K562 (cell line): ENCODE measurements at regions not wholly inside any gene's neighbourhood (a gene's known extent, or its start where the extent isn't known, plus 50 kb on each side); places are given as distances from the start of the nearest gene placed in this dataset.

Experiments used
- ATAC-seq: fragments of 200-7000 bp; cut with Tn5 transposase; 3 replicates; pipeline ENCODE4 v1.9.1; 2020; ENCODE audit warnings: moderate library complexity
- BruUV-seq: library from RNA; stranded (reverse); fragments of 400-500 nt; replicated peaks from 2 replicates; lab custom pipeline; 2021; lab: Mats Ljungman, UMichigan
- CTCF ChIA-PET: fragments of 300-600 bp; formaldehyde crosslinking; extraction: SDS; loops from one replicate; lab custom pipeline; 2021; ENCODE audit warnings: low intra/inter-chr PET ratio; lab: Yijun Ruan, JAX
- POLR2A ChIA-PET: fragments of 300-600, 350-650 bp; sonication (Branson Sonifier 250); formaldehyde crosslinking; extraction: SDS; loops from one replicate; lab custom pipeline; 2021; ENCODE audit warnings: antibody characterized with exemption, inconsistent platforms; lab: Yijun Ruan, JAX
- DNase-seq, 4 experiments: peaks; one replicate each; pipeline versions ENCODE4 v3.0.0 to v3.0.0-alpha.2; 2011 to 2018; ENCODE audit warnings: low spot score in 3 of 4, mixed read lengths in 3 of 4; ENCODE audit errors: extremely low read depth in 1 of 4
- FAIRE-seq: peaks from 2 replicates; lab custom pipeline; 2011; peaks lifted over from hg19 to GRCh38; lab: Jason Lieb, UNC
- H2AFZ ChIP-seq: 2 replicates; pipeline ENCODE4 v1.6.0; 2011; ENCODE audit warnings: low read depth, low read length, control low read depth, inconsistent platforms
- H3K27ac ChIP-seq: fragments of 200-600 bp; 3 replicates; pipeline ENCODE4 v1.8.0; 2011; ENCODE audit warnings: low read depth, mild to moderate bottlenecking, control low read depth, inconsistent platforms, low read length, moderate library complexity, mixed read lengths; ENCODE audit errors: extremely low read depth
- H3K27me3 ChIP-seq, 2 experiments: fragments of 300-600 bp in 1 of 2; 2 replicates in 1 of 2; 3 replicates in 1 of 2; pipeline versions ENCODE4 v1.6.0 to v1.8.0; 2011; ENCODE audit warnings: inconsistent platforms in 2 of 2, low read length in 2 of 2, mild to moderate bottlenecking in 1 of 2, mixed read lengths in 1 of 2, moderate library complexity in 1 of 2; ENCODE audit not compliant: control insufficient read depth in 2 of 2, insufficient read depth in 2 of 2
- H3K36me3 ChIP-seq: fragments of 300-600 bp; 3 replicates; pipeline ENCODE4 v1.8.0; 2011; ENCODE audit warnings: mild to moderate bottlenecking, low read length, inconsistent platforms; ENCODE audit not compliant: control insufficient read depth, insufficient read depth
- H3K4me1 ChIP-seq, 2 experiments: fragments of 200-600 bp in 1 of 2; replicated peaks in 1 of 2; 2 replicates in 1 of 2; 3 replicates in 1 of 2; pipeline versions ENCODE4 v1.5.1 to v1.8.0; 2011; ENCODE audit warnings: inconsistent platforms in 2 of 2, low read length in 2 of 2, mild to moderate bottlenecking in 1 of 2, mixed read lengths in 1 of 2, moderate library complexity in 1 of 2; ENCODE audit not compliant: control insufficient read depth in 2 of 2, insufficient read depth in 2 of 2
- H3K4me2 ChIP-seq: 2 replicates; pipeline ENCODE4 v1.6.1; 2011; ENCODE audit warnings: low read length, control low read depth, inconsistent platforms, mixed read lengths; ENCODE audit not compliant: insufficient read depth
- H3K4me3 ChIP-seq: fragments of 200-600 bp; sonication (generic), shearing (Covaris generic); 2 replicates; pipeline ENCODE4 v1.5.1; 2016; ENCODE audit warnings: control low read depth, inconsistent platforms
- H3K79me2 ChIP-seq: fragments of 200-600 bp; 3 replicates; pipeline ENCODE4 v1.8.0; 2011; ENCODE audit warnings: low read length, inconsistent platforms; ENCODE audit not compliant: control insufficient read depth, insufficient read depth
- H3K9ac ChIP-seq, 2 experiments: 2 replicates each; pipeline versions ENCODE4 v1.6.0 to v1.6.1; 2011; ENCODE audit warnings: low read depth in 2 of 2, low read length in 2 of 2, control low read depth in 1 of 2, inconsistent platforms in 1 of 2, mild to moderate bottlenecking in 1 of 2, mixed read lengths in 1 of 2; ENCODE audit not compliant: insufficient read depth in 1 of 2
- H3K9me1 ChIP-seq: one replicate; pipeline ENCODE4 v1.6.0; 2011; ENCODE audit warnings: inconsistent platforms, mild to moderate bottlenecking, low read length, moderate library complexity; ENCODE audit not compliant: control insufficient read depth, insufficient read depth
- H3K9me3 ChIP-seq: replicated peaks from 2 replicates; pipeline ENCODE4 v1.5.1; 2011; ENCODE audit warnings: low read depth, low read length, inconsistent platforms; ENCODE audit not compliant: control insufficient read depth, insufficient read depth
- H4K20me1 ChIP-seq: replicated peaks from 2 replicates; pipeline ENCODE4 v1.6.1; 2011; ENCODE audit warnings: low read length, inconsistent platforms, mixed read lengths; ENCODE audit not compliant: control insufficient read depth, insufficient read depth
- ATF1 ChIP-seq, 2 experiments: fragments of 450-650 bp in 1 of 2; IDR thresholded peaks; 2 replicates each; pipeline ENCODE4 v1.6.1; 2016; ENCODE audit warnings: missing compliant biosample characterization in 1 of 2, missing genetic modification characterization in 1 of 2
- CREB1 ChIP-seq, 2 experiments: sonication (generic) in 1 of 2; formaldehyde crosslinking in 1 of 2; IDR thresholded peaks; 2 replicates each; pipeline versions ENCODE4 v1.6.1 to v1.8.0; 2012 to 2022; ENCODE audit warnings: inconsistent platforms in 1 of 2, mild to moderate bottlenecking in 1 of 2, missing genetic modification reagents in 1 of 2, moderate library complexity in 1 of 2
- DIDO1 ChIP-seq: fragments of 450-650 bp; IDR thresholded peaks from 2 replicates; pipeline ENCODE4 v1.6.1; 2016; ENCODE audit warnings: low read depth, missing biosample characterization, missing genetic modification characterization
- FOXJ2 ChIP-seq: fragments of 200-800 bp; sonication (Bioruptor generic); IDR thresholded peaks from 2 replicates; pipeline ENCODE4 v1.6.1; 2016; ENCODE audit warnings: missing genetic modification characterization, missing compliant biosample characterization
- HDGF ChIP-seq: fragments of 450-650 bp; IDR thresholded peaks from 2 replicates; pipeline ENCODE4 v1.6.1; 2016
- NONO ChIP-seq, 2 experiments: fragments of 200-400 bp in 1 of 2; fragments of 450-650 bp in 1 of 2; formaldehyde crosslinking in 1 of 2; IDR thresholded peaks; 2 replicates each; pipeline ENCODE4 v1.6.1; 2017; ENCODE audit warnings: low read depth in 2 of 2, mild to moderate bottlenecking in 2 of 2, moderate library complexity in 2 of 2, low read length in 1 of 2
- NR2F6 ChIP-seq: fragments of 450-650 bp; formaldehyde crosslinking; IDR thresholded peaks from 2 replicates; pipeline ENCODE4 v1.4.0; 2020; ENCODE audit warnings: mild to moderate bottlenecking
- PTRF ChIP-seq: fragments of 450-650 bp; IDR thresholded peaks from 2 replicates; pipeline ENCODE4 v1.6.1; 2016; ENCODE audit warnings: mild to moderate bottlenecking, missing genetic modification characterization, missing compliant biosample characterization
- RHOXF2B ChIP-seq: fragments of 250-450 bp; sonication (Bioruptor Pico); conservative IDR thresholded peaks from 2 replicates; pipeline ENCODE4 v1.5.1; 2021
- SNRNP70 ChIP-seq: fragments of 200-400 bp; formaldehyde crosslinking; optimal IDR thresholded peaks from 2 replicates; pipeline ENCODE3; 2017; ENCODE audit warnings: low read depth, low read length
- TAL1 ChIP-seq: fragments of 450-650 bp; IDR thresholded peaks from 2 replicates; pipeline ENCODE4 v1.6.1; 2016; ENCODE audit warnings: mild to moderate bottlenecking
- TSC22D4 ChIP-seq: fragments of 450-650 bp; IDR thresholded peaks from 2 replicates; pipeline ENCODE4 v1.6.1; 2016; ENCODE audit warnings: missing genetic modification characterization, missing biosample characterization, control low read depth
- ZEB2 ChIP-seq: fragments of 450-650 bp; IDR thresholded peaks from 2 replicates; pipeline ENCODE4 v1.6.1; 2016
- ZNF12 ChIP-seq: sonication (generic); formaldehyde crosslinking; IDR thresholded peaks from 2 replicates; pipeline ENCODE4 v1.4.0; 2020; ENCODE audit warnings: mild to moderate bottlenecking, missing genetic modification reagents
- ZNF274 ChIP-seq: IDR thresholded peaks from 2 replicates; pipeline ENCODE4 v1.6.1; 2011; ENCODE audit warnings: low read depth, mild to moderate bottlenecking, low read length, moderate library complexity, borderline replicate concordance
- ZNF431 ChIP-seq: sonication (generic); formaldehyde crosslinking; IDR thresholded peaks from 2 replicates; pipeline ENCODE4 v1.8.0; 2022; ENCODE audit warnings: mild to moderate bottlenecking, missing genetic modification reagents
- ZNF445 ChIP-seq: fragments of 250-450 bp; sonication (Bioruptor Pico); IDR thresholded peaks from 2 replicates; pipeline ENCODE4 v1.4.0; 2020; ENCODE audit warnings: low read depth, mild to moderate bottlenecking, moderate library complexity
- WGBS: fragments of 100-300 bp; shearing (Covaris generic); methylation state at CpG from one replicate; pipeline ENCODE4 v1.1.6; 2016; ENCODE audit warnings: low coverage, mixed read lengths; ENCODE audit not compliant: insufficient coverage; ENCODE audit errors: missing lambda C conversion rate; 5-methylcytosine and 5-hydroxymethylcytosine counted together
- in situ Hi-C: fragments of 300-500 bp; cut with MboI; formaldehyde crosslinking; loops from 4 replicates; pipeline ENCODE4 v1.15.0; 2018; ENCODE audit warnings: inconsistent platforms, mixed read lengths
- intact Hi-C: fragments of 100-400 bp; cut with micrococcal nuclease; formaldehyde crosslinking; loops from 2 replicates; pipeline ENCODE4 v1.14.2; 2022

DNA sequence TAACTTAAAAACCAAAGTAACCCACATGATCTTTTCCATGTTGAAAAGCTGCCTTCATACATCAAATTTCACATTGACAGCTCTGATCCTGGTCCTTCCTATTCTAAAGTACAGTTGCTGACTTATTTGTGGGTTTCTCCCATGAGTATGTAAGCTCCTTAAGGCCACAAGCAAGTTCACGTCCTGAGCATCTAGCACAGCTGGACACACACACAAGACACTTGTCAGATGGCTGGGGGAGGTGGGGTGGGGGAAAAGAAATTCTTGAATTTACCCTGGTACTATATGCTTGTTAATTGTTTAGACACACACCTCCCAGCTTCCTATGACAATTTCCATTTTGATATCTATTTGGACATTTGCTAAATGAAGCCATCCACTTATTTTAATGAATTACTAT is 162.8 kb downstream of the ZIC5 start (continued):
- no peak for TF ChIP-seq FOXJ2 (tag)

DNA sequence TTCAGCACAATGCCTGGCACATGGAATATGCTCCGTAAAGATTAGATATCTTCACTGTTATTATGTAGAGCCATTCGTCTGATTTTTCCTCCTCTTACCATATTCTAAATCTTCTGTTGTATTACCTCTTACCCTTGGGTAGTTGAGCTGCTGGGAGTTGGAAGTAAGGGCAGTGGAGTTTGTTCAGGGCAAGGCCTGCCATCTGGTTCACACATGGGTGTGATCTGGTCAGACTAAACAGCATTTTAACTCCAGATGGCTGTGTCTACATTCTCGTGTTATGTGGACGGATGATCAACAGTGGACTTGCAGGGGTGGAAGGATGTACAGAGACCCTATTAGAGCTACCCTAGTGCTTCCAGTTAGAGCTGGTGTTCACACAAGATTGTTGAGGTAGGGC is 164.9 kb downstream of the ZIC5 start:
- no peak overlapping the region for H2AFZ ChIP-seq
- no peaks in the 10 kb centered on the region; a peak in 1 of 5 replicates for H3K4me1 ChIP-seq
- no peak for TF ChIP-seq SNRNP70
- TF ChIP-seq ZNF445 = no peak
- TF ChIP-seq ZNF431 = no peak
- no peak for TF ChIP-seq DIDO1 (tag)
- TF ChIP-seq HDGF = no peak
- TF ChIP-seq TAL1 = no peak
- no peak for TF ChIP-seq CREB1 (IDR thresholded peaks at IDR 0.05)
- no peak for TF ChIP-seq CREB1 (CRISPR knock-in tag; IDR thresholded peaks at IDR 0.05)
- TF ChIP-seq PTRF (tag) = no peak
- no peak for TF ChIP-seq RHOXF2B (CRISPR knock-in tag)
- no peak for TF ChIP-seq ATF1 (CRISPR knock-in tag; IDR thresholded peaks at IDR 0.05)
- TF ChIP-seq ATF1 (tag; IDR thresholded peaks at IDR 0.05) = no peak
- no peak for TF ChIP-seq ZNF12 (CRISPR knock-in tag)
- TF ChIP-seq NR2F6 (CRISPR knock-in tag) = no peak
- TF ChIP-seq NONO (IDR thresholded peaks at IDR 0.05; ENCODE audit: low read depth in 2 of 2, low read length in 1 of 2) = no peak
- no peak for TF ChIP-seq ZNF274
- TF ChIP-seq ZEB2 = no peak
- TF ChIP-seq TSC22D4 (tag) = no peak
- H3K79me2 ChIP-seq = no peaks in the 10 kb centered on the region
- H3K36me3 ChIP-seq = no peaks in the 10 kb centered on the region
- BruUV-seq = no TSS peak
- CTCF ChIA-PET = no interaction called here
- H3K27me3 ChIP-seq = peaks cover 0 to 27% of the 10 kb centered on the region in 2 experiments; a peak in 2 of 5 replicates
- intact Hi-C loops (no loop called here), in situ Hi-C loops (no loop called here)
- FAIRE-seq = no peak
- H3K4me2 ChIP-seq = no peak overlapping the region
- no peak for ATAC-seq
- H3K27ac ChIP-seq = no peak overlapping the region
- no peak overlapping the region for H3K4me3 ChIP-seq
- no peaks in the 10 kb centered on the region for H3K9me3 ChIP-seq
- H4K20me1 ChIP-seq = no peaks in the 10 kb centered on the region
- H3K9ac ChIP-seq = no peak overlapping the region
- 12% methylated on average over 4 of the region's 4 CpGs for WGBS
- DNase-seq = no peak
- POLR2A ChIA-PET = interaction anchor here (0.6 kb wide), 1 partner anchor 1000 kb away, joined by 4 read pairs; no protein-coding TSS in a partner anchor
- H3K9me1 ChIP-seq = no peaks in the 10 kb centered on the region
